ENCODE measurements at regions not wholly inside any gene's neighbourhood (a gene's known extent, or its start where the extent isn't known, plus 50 kb on each side); places are given as distances from the start of the nearest gene placed in this dataset.
A peak's percentile ranks its signal among the peaks of the same experiment; 100 is the strongest.
"Not testable (repeated sequence)": the region's sequence is repeated elsewhere in the genome, so short reads cannot be mapped to it uniquely, and the experiment has no call there.

- DNase-seq = not testable (repeated sequence)
These were observed 168.8 kb upstream of the KCTD7 start for GRCh38 chr7:66459783-66460413.

DNA sequence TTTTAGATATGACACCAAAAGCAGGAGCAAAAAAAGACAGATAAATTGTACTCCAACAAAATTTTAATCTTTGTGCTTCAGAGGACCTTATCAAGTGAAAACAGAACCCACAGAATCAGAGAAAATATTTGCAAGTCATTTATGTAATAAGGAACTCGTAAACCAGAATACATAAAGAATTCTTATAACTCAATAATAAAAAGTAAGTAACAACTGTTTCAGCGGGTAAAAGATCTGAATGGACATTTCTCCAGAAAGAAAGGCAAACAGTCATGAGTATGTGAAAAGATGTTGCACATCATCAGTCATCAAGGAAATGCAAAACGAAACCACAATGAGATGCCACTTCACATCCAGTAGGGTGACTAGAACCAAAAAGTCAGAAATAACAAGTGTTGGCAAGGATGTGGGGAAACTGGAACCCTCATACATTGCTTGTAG, 167.7 kb upstream of the KCTD7 start:
- no peak for DNase-seq

DNA sequence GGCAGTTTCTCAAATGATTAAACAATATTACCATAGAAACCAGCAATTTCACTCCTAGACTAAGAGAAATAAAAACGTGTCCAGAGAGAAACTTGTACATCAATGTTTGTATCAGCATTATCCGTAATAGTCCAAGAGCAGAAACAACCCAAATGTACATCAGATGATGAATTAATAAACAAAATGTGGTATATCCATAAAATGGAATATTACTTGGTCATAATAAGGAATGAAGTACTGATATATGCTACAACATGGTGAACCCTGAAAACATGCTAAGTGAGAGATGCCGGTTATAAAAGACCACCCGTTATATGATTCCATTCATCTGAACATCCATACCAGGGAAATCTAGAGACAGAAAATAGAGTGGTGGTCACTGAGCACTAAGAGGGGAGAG, 167.3 kb upstream of the KCTD7 start:
- not testable (repeated sequence) for DNase-seq

- not testable (repeated sequence) for DNase-seq
These were observed 165.8 kb upstream of the KCTD7 start for GRCh38 chr7:66462831-66463230.

DNA sequence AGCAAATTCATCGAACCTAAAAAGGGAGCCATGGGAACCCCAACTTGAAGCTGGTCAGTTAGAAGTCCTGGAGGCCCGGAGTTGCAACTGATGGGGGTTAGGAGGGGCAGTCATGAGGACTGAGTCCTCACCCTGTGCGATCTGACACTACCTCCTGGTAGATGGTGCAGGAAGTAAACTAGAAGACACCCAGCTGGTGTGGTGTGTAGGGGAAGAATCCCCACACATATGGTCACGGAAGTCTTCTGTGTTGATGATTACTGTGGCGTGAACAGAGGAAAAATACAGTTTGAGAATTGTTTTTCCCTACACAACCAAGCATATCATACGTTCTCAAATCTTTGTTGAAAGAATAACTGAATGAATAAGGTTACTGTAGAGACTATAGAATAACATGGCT, 164.6 kb upstream of the KCTD7 start:
- DNase-seq = no peak

DNA sequence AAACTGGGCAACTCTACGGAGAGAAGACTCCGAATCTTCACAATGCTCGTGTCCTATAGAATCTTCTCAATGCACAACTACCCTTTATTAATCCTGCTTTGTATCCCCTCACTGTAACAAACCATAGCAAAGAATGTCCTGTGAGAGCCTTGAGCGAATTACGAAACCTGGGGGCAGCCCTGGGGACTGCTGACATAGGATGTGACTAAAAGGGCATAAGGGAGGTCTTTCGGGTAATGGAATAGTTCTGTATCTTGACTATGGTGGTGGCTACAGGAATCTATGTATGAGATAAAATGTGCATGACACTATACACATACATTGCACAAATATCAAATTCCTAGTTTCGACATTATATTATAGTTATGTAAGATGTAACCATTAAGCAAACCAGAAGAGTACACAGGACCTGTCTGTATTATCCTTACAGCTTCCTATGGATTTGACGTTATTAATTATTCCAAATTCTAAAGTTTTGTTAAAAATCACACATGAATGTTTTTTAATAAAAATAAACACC, 162.5 kb upstream of the KCTD7 start:
- DNase-seq = no peak

DNA sequence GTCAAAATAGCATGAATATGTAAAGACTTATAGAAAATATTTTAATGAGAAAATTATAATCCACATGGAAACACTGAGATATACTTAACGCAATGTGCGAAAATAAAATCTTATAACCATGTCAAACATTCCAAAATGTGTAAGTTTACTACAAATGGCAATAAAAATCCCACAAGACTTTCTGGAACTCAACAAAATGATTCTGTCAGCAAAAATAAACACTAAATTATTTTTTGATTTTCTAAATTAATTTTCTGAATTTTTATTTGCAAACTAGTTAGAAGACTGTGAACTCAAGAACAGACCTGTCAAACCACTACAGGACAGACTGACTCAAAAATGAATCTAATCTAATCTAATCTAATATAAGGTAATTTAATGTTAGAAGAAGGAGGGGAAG, 160.8 kb upstream of the KCTD7 start:
- no peak for DNase-seq

DNA sequence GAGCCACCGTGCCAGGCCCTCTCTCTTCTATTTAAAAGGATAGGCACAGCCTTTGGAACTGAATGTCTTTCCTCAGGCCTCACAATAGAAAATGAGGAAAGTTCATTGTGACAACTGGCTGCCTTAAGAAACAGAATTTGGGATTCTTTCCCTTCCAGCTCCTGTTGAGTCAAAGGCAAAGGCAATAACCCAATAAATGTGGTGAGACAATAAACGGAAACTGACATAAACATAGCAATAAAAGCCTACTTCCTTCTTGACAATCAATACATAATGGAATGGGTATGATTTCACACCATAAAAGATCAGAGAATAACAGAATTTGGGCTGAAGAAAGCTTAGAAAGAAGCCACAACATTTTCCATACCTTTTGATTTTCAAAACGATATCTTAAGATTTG, 155.6 kb upstream of the KCTD7 start:
- not testable (repeated sequence) for DNase-seq

- DNase-seq = no peak
These were observed 154.2 kb upstream of the KCTD7 start for GRCh38 chr7:66474441-66474840.

GRCh38 chr7:66476056-66476455, 152.6 kb upstream of the KCTD7 start:
- not testable (repeated sequence) for DNase-seq

DNA sequence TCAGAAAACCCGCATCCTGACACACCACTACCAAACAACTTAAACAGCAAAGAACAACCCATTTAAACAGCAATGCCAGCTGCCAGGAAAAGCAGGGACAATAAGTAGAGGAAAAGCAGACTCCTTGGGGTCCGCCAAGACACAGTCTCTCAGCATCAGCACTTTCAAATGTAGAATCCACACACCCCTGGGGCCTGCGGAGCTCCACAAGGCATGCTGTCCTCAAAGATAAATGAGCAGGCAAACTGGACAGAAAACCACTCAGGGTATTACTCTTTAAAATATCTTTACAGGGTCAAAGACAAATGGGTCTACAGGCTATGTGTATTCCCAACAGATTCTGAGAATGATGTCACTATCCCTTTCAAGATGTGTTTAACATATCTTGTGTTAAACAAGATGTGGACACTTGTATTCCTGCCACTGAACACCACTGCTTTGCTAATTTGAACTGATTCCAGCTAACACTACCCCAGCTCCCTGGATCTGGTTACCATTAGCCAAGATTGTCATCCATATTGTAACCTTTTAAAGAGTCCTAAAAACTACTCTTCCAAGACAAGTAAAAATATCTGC, 150.8 kb upstream of the KCTD7 start:
- not testable (repeated sequence) for DNase-seq

GRCh38 chr7:66481229-66481628, 147.5 kb upstream of the KCTD7 start:
- not testable (repeated sequence) for DNase-seq

GRCh38 chr7:66489065-66489464, 139.6 kb upstream of the KCTD7 start:
- DNase-seq = not testable (repeated sequence)

DNA sequence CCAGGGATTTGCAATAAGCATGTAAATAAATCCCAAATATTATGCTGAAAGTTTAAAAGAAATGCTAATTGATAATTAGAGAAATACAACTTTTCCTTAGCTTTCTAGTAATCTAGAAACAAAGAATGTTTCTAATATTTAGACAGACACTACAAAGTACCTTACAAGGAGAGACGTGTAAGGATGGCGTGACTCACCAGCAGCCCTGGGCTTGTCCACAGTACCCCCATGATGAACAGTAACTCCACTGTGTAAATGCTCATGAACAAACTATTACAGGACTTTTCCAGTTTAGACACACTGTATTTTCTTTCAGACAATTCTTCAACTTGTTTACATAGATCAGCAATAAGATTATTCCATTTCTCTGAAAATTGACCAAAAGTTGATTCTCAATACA, 138.9 kb upstream of the KCTD7 start:
- DNase-seq = not testable (repeated sequence)

GRCh38 chr7:66490979-66491378, 137.7 kb upstream of the KCTD7 start:
- not testable (repeated sequence) for DNase-seq

DNA sequence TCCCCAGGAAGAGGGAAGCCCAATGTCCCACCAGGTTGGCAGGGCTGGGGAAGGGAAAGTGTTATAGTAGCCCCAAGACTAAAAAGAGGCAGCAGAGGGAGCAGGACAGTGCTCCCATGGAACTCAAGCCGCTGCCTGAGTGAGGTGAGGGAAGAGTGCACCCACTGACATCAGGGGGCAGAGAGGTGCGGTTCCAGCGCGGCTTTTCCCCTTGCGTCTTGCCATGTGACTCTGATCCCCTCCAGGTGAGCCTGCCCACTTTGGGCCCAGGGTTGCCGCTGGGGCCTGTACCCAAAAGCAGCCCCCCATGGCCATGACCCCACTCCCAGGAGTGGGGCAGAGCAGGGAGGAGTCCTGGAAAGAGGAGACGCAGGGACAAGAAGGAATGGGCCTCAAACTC, 136.3 kb upstream of the KCTD7 start:
- not testable (repeated sequence) for DNase-seq

DNA sequence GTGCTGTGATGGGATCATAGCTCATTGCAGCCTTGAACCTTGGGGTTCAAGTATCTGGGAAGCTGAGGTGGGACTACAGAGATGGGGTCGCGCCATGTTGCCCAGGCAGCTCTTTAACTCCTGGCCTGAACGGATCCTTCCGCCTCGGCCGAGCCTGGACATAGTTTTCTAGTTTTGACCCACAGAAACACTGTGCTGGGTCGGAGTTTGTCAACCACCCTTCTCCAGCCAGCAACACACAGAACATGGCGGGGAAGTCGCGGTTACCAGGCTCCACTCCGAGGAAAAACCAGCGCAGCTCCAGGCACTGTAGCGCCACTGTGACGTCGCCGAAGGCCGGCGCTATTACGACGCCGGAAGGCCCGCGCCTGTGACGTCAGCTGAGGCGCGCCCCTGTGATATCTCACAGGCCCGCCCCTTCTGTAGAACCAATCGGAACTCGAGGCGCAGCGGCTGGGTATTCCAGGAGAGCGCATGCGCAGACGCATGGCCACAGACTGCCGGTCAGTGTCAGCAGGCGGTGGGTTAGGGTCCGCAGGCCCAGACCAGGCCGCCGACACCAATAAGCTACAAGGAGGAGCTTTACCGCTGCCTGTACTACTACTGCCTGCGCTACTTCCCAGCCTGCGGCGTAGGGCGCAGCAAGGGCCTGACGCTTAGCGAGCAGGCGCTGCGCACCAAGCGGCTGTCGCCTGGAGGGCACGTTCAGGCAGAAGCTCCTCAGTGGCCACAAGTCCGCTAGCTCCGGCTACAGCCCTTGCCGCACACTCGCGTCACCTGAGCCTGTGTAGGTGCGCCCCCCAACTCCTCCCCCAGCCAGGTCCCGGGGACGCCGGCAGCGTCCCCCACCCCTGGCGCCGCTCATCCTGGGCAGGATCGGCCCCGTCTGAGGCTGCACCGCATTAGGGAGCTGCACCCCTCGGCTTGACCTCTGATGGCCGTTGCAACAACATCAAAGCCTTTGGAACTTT, 135.2 kb upstream of the KCTD7 start:
- DNase-seq = peak; percentile 94

DNA sequence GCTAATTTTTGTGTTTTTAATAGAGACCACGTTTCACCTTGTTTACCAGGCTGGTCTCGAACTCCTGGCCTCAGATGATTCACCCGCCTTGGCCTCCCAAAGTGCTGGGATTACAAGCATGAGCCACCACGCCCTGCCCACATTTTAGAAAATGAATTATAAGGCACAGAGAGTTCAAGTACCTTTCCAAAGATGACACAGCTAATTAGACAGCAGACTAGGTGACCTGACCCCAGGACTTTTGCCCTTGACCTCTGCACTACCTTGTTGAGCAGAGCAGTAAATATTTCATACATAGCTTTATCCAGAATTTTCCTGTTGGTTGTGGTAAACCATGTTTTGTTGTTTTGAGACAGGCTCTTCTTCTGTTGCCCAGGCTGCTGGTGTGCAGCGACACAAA, 131.3 kb upstream of the KCTD7 start:
- no peak for DNase-seq

DNA sequence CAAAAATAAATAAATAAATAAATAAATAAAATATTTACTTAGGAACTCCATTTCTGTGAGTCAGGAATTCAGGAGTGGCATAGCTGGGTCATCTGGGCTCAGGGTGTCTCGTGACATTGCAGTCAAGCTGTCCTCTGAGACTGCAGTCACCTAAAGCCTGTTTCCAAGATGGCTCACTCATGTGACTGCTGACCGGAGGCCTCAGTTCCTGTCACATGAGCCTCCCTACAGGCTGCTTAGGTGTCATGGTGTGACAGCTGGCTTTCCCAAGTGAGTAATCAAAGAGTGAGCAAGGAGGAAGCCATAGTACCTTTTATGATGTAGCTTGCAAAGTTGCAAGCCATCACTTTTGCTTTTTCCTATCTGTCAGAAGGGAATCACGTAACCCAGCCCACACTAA, 128.6 kb upstream of the KCTD7 start:
- no peak for DNase-seq

DNA sequence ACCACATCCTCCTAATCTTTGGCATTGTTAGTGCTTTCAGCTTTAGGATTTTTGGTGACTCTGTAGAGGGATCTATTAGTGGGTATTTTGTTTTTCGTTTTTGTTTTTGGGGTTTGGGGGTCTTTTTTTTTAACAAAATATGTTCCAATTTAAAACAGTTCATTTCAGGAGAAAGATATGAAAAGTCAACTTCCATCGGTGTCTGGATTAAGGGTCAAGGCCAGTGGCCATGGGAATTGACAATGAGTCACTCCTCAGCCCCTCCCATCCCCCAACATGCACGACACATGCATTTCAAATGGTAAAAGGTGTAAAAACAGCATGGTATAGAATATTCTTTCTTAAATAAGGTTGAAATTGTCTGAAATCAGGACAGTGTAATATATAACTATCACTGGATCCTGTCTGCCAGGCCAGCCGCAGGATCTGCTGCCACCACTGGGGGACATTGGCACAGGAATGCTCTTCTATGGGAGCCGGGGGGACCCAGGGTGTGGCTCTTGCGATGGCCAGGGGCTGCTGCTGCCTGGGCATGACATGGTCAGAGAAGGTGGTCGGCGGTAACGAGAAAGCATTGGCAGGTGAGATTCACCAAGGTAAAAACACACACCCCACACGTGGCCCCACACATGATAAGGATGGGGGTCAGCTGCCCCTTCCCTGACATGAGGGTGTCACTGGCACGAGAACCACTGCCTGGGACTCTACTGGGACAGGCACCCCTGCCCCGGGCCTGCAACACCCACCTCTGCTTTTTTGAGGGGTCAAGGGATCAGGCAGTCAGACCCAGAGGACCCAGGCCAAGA, 126.2 kb upstream of the KCTD7 start:
- DNase-seq = no peak

DNA sequence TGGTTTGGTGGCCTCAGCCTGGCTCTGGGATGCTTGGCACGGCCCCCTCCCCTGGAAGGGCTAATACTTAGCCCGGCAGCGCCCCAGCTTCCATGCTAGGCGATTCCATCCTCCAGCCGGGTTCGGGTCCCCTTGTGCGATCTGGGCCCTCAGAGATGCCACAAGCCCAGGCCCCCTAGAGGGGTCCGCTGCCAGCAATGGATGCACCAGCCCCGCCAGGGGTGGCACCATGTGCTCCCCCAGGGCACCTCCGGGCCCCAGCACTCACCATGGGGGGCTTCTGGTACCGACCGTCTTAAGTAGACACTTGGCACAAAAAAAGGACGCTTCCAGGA, 125.7 kb upstream of the KCTD7 start:
- DNase-seq = no peak

DNA sequence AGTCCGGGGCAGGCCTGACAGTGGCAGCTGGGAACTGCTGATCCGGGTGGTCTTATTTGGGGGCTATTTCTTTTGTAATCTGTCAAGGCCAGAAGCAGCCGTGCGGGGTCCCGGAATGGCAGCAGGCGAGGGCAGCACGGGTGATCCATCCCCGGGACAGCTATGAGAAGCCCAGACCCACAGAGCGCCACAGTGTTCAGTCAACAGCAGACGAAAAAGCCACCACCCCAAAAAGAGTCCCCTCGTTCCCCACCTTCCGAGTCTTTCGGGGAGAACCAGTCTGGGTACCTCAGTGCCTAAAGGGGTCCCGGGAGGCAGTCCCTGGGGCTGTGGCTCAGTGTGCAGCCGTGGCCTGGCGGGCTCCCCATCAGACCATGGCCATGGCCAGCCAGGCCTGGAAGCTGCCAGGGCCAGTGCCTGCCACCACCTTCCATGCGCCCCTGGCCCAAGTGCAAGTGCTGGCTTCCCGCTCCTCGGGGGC, 125.1 kb upstream of the KCTD7 start:
- DNase-seq = no peak

GRCh38 chr7:66504131-66504530, 124.5 kb upstream of the KCTD7 start:
- no peak for DNase-seq

All from stimulated activated naive CD4-positive, alpha-beta T cell treated with Interleukin-2 at 50 U/mL for 16 hours (primary cell).